HTR-8/SVneo (cell line): ENCODE measurements at regions not wholly inside any gene's neighbourhood (a gene's known extent, or its start where the extent isn't known, plus 50 kb on each side); places are given as distances from the start of the nearest gene placed in this dataset.
"Not testable (repeated sequence)": the region's sequence is repeated elsewhere in the genome, so short reads cannot be mapped to it uniquely, and the experiment has no call there.

Experiments
- DNase-seq: peaks from one replicate; pipeline ENCODE4 v3.0.0; 2011; ENCODE audit warnings: low spot score, mixed read lengths; ENCODE audit not compliant: insufficient read length
- FAIRE-seq: peaks from 2 replicates; lab custom pipeline; 2011; peaks lifted over from hg19 to GRCh38; lab: Jason Lieb, UNC

GRCh38 chr4:137966504-137966903 lies 275.6 kb downstream of the SLC7A11 start:
- no peak for DNase-seq
- FAIRE-seq, result no peak

- FAIRE-seq (no peak), DNase-seq (peak; percentile 10)
Measured at GRCh38 chr4:137961051-137961438, 281.1 kb downstream of the SLC7A11 start.

DNA sequence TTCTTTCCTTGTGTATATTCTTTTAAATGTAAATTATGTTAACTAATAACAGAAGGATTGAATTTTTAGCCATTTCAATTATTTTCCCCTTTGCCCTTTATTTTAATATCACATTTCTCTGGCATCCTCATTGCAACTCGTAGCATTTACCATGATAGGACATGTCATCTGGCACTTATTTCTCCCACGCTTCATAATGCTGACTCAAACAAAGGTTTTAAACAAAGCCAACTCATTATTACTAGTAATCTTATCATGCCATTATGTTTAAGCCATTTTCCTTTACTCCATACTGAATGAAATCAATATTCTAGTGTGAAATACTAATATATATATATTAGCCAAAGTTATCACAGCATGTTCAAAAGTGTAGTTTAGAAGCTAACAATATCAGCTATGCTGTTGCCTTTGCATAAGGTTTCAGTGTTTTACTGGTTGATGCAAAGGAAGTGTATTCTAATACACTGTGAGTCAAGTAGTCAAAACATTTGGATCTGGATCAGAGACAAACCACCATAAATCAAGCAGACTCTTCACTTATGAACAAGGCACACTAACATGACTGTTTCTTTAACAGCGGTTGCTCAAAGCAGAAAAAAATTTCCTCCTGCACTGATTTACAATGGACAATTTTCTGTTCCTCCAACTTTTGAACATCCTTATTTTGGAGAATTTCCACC lies 281.6 kb downstream of the SLC7A11 start:
- DNase-seq (peak; percentile 15), FAIRE-seq (no peak)

DNA sequence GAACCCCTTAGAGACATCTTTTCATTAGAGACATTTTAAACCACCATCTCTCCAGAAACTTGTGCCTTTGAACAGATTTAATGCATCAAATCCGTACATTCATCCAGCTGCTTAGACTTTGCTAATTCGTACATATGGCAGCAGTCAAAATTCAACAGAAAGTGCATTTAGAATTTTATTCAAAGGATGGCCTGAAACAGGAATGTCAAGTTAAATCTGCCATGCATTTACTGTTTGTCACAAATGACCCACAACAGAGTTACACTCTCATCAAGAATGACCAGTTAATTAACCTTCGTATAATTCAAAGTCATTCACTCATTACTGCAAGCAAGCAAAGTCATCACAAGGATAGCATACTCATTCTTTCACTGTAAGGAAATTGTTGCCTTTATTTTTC lies 284.3 kb downstream of the SLC7A11 start:
- DNase-seq (no peak), FAIRE-seq (no peak)

- FAIRE-seq (no peak), DNase-seq (no peak)
Measured at GRCh38 chr4:137956256-137956655, 285.9 kb downstream of the SLC7A11 start.

- DNase-seq (no peak), FAIRE-seq (no peak)
Measured at GRCh38 chr4:137955595-137955994, 286.6 kb downstream of the SLC7A11 start.

GRCh38 chr4:137952116-137952515 lies 290.0 kb downstream of the SLC7A11 start:
- DNase-seq (no peak), FAIRE-seq (no peak)

- no peak for DNase-seq
Measured at GRCh38 chr4:137950286-137950685, 291.9 kb downstream of the SLC7A11 start.

GRCh38 chr4:137949746-137950145 lies 292.4 kb downstream of the SLC7A11 start:
- FAIRE-seq (no peak), DNase-seq (no peak)

More at GRCh38 chr4:137950286-137950685, 291.9 kb downstream of the SLC7A11 start:
- FAIRE-seq, result no peak

GRCh38 chr4:137946453-137947174 lies 295.5 kb downstream of the SLC7A11 start:
- no peak for FAIRE-seq
- no peak for DNase-seq

DNA sequence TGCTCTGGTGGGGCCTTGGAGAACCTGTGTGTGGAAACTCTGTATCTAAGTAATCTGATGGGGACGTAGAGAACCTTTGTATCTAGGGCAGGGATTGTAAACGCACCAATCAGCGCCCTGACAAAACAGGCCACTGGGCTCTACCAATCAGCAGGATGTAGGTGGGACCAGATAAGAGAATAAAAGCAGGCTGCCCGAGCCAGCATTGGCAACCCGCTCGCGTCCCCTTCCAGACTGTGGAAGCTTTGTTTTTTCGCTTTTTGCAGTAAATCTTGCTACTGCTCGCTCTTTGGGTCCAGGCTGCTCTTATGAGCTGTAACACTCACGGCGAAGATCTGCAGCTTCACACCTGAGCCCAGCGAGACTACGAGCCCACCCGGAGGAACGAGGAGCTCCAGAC lies 299.3 kb downstream of the SLC7A11 start:
- not testable (repeated sequence) for DNase-seq, FAIRE-seq

DNA sequence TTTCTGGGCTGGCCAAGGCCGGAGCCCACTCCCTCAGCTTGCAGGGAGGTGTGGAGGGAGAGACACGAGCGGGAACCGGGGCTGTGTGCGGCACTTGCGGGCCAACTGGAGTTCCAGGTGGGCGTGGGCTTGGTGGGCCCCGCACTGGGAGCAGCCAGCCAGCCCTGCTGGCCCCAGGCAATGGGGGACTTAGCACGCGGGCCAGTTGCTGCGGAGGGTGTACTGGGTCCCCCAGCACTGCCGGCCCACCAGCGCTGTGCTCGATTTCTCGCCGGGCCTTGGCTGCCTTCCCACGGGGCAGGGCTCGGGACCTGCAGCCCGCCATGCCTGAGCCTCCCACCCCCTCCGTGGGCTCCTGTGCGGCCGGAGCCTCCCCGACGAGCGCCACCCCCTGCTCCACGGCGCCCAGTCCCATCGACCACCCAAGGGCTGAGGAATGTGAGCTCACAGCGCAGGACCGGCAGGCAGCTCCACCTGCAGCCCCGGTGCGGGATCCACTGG lies 300.1 kb downstream of the SLC7A11 start:
- DNase-seq, FAIRE-seq: not testable (repeated sequence)

DNA sequence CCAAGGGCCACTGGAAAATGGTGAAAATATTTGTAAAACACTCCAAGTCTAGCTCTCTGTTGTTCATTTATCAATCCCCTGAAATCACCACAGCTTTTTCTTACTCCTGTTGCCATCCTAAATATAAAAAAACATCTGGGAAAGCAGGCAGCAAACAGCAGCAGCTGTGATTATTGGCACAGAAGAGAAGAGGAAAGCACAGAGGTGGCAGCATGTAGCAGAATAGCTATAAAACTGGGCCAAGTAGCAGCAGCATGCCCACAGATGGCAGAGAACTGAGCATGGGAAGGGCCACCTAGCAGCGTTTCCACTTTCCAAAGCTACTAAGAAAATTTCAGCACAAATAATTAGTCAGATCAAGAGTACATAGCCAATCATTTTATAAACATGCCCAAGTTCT lies 307.2 kb downstream of the SLC7A11 start:
- no peak for FAIRE-seq

GRCh38 chr4:137934046-137934445 lies 308.1 kb downstream of the SLC7A11 start:
- DNase-seq (no peak), FAIRE-seq (no peak)

More for the DNA sequence above, 307.2 kb downstream of the SLC7A11 start:
- DNase-seq, result no peak

DNA sequence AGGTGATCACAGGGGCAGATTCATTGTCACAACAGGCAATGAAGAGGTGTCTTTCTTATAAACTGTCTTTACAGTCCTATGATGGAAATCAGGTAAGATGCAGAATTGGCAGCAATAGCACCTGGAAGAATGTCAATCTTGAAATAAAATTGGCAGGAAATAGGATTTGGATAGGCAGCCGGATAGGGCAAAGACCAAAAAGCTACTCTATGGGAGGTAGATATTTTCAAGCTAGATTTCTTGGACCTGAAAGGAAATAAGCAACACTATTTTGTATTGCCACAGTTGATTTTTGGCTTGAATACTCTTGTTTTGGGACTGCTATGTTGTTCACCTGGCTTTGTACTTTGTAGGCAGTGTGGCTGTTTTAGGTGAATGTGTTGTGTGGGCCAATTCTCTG lies 314.2 kb downstream of the SLC7A11 start:
- no peak for DNase-seq
- no peak for FAIRE-seq

GRCh38 chr4:137923494-137923893 lies 318.7 kb downstream of the SLC7A11 start:
- DNase-seq (no peak), FAIRE-seq (no peak)

DNA sequence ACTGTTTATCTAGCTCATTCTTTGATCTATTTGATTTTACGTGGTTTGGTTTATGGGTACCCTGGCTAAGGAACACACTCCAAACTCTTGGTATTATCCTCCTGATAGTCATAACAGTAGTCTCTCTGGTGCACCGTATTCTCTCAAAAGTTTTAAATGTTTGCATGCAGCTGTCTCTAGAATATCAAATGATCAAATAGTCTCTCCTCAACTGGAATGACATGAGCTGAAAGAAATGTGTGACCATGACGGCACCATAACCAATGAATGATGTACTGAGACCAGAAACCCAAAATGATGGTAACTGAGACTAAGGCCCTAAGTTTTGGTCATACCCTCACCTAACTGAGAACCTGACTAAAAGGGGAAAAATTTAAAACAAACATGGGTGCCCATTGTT lies 319.4 kb downstream of the SLC7A11 start:
- no peak for DNase-seq
- FAIRE-seq, result no peak

- FAIRE-seq, result no peak
- DNase-seq, result no peak
Measured at GRCh38 chr4:137909529-137910309, 332.4 kb downstream of the SLC7A11 start.

DNA sequence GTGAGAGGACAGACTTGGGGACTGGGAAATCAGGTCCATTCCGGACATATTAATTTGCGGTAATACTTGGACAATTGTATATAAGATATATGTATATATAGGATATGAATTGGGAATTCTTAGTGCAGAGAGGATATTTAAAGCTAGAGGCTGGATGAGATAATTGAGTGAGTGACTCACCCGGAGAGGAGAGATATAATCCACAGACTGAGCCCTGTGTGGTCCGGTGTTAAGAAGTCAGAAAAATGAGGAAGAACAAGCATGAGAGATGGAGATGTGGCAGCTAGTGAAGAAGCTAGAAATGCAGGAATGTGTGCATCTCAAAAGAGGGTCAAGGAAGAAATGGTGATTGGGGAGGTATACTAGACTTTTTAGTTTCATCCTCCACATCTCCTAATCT lies 336.2 kb downstream of the SLC7A11 start:
- FAIRE-seq, result no peak
- no peak for DNase-seq

DNA sequence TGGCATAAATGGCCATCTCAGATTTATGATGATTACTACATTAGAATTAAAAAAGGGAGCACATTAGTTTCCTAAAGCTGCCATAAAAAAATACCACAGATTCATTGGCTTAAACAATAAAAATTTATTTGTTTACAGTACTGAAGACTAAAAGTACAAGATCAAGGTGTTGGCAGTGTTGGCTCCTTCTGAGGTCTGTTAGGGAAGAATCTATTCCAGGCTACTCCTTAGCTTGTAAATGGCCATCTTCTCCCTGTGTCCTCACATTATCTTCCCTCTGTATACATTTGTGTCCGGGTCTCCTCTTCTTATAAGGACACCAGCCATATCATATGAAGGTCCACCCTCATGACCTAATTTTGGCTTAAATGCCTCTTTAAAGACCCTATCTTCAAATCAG lies 341.0 kb downstream of the SLC7A11 start:
- FAIRE-seq (no peak), DNase-seq (no peak)

GRCh38 chr4:137896221-137896737 lies 345.9 kb downstream of the SLC7A11 start:
- DNase-seq, result no peak
- FAIRE-seq, result no peak
